Hepatocyte (in vitro differentiated cells): ENCODE measurements at regions not wholly inside any gene's neighbourhood (a gene's known extent, or its start where the extent isn't known, plus 50 kb on each side); places are given as distances from the start of the nearest gene placed in this dataset.

Experiments
- EZH2 ChIP-seq: fragments of 200-600 bp; sonication (generic); IDR thresholded peaks from 2 replicates; pipeline ENCODE4 v1.6.1; 2016; ENCODE audit warnings: antibody characterized with exemption, mild to moderate bottlenecking, borderline replicate concordance
- EZH2phosphoT487 ChIP-seq: fragments of 200-600 bp; sonication (generic); IDR thresholded peaks from one replicate; pipeline ENCODE4 v1.6.1; 2018; ENCODE audit warnings: antibody characterized with exemption, mild to moderate bottlenecking, low read depth, moderate library complexity; ENCODE audit not compliant: unreplicated experiment, severe bottlenecking
- TF ChIP-seq, protein P1 (sequence below): fragments of 200-600 bp; sonication (generic); IDR thresholded peaks from 2 replicates; pipeline ENCODE4 v1.5.1; 2016; ENCODE audit warnings: antibody characterized with exemption, mild to moderate bottlenecking; ENCODE audit not compliant: poor library complexity

- TF ChIP-seq, protein P1, sequence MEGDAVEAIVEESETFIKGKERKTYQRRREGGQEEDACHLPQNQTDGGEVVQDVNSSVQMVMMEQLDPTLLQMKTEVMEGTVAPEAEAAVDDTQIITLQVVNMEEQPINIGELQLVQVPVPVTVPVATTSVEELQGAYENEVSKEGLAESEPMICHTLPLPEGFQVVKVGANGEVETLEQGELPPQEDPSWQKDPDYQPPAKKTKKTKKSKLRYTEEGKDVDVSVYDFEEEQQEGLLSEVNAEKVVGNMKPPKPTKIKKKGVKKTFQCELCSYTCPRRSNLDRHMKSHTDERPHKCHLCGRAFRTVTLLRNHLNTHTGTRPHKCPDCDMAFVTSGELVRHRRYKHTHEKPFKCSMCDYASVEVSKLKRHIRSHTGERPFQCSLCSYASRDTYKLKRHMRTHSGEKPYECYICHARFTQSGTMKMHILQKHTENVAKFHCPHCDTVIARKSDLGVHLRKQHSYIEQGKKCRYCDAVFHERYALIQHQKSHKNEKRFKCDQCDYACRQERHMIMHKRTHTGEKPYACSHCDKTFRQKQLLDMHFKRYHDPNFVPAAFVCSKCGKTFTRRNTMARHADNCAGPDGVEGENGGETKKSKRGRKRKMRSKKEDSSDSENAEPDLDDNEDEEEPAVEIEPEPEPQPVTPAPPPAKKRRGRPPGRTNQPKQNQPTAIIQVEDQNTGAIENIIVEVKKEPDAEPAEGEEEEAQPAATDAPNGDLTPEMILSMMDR, result no peak
- TF ChIP-seq EZH2phosphoT487, result no peak
- TF ChIP-seq EZH2, result no peak
These were observed 132.9 kb upstream of the POU3F1 start for GRCh38 chr1:38179483-38179882.
